ENCODE measurements at regions not wholly inside any gene's neighbourhood (a gene's known extent, or its start where the extent isn't known, plus 50 kb on each side); places are given as distances from the start of the nearest gene placed in this dataset.

DNA sequence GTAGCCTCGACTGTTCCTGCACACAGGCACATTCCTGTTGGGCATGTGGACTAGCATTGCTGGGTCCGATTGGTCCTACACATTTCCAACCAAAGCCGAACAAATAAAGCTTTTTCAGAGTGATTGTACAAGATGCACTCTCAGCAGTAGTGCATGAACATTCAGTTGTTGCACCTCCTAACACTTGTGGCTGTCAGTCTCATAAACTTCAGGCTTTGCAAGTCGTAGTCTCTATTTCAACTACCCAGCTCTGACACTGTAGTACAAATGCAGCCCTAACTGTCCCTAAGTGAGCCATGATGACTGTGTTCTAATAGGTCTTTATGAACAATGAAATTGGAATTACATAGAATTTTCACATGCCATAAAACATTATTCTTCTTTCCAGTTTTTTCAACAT, 281.7 kb upstream of the ATP10A start:
- TF ChIP-seq, protein P1, sequence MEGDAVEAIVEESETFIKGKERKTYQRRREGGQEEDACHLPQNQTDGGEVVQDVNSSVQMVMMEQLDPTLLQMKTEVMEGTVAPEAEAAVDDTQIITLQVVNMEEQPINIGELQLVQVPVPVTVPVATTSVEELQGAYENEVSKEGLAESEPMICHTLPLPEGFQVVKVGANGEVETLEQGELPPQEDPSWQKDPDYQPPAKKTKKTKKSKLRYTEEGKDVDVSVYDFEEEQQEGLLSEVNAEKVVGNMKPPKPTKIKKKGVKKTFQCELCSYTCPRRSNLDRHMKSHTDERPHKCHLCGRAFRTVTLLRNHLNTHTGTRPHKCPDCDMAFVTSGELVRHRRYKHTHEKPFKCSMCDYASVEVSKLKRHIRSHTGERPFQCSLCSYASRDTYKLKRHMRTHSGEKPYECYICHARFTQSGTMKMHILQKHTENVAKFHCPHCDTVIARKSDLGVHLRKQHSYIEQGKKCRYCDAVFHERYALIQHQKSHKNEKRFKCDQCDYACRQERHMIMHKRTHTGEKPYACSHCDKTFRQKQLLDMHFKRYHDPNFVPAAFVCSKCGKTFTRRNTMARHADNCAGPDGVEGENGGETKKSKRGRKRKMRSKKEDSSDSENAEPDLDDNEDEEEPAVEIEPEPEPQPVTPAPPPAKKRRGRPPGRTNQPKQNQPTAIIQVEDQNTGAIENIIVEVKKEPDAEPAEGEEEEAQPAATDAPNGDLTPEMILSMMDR (IDR thresholded peaks at IDR 0.05; ENCODE audit: insufficient read depth in 1 of 2, low read depth in 1 of 2, low read length in 1 of 2, severe bottlenecking in 1 of 2, unreplicated experiment in 1 of 2) = no peak
- H3K9me3 ChIP-seq = 0 out of 2 replicates have a peak, but pooled peaks cover 3% of the 10 kb centered on the region
- H3K36me3 Mint-ChIP-seq (ENCODE audit: insufficient read depth, unreplicated experiment) = no peaks in the 10 kb centered on the region
- no peak overlapping the region for H3K4me3 ChIP-seq (ENCODE audit: low read depth, low read length)
- no peaks in the 10 kb centered on the region for H3K4me1 ChIP-seq
- intact Hi-C loops (cut with micrococcal nuclease; ENCODE audit: unreplicated experiment) = no loop called here
- no peak overlapping the region for H3K4me3 Mint-ChIP-seq (ENCODE audit: unreplicated experiment)
- H3K27ac Mint-ChIP-seq (ENCODE audit: unreplicated experiment) = no peak overlapping the region
- DNase-seq = no peak
- H3K9me3 Mint-ChIP-seq (ENCODE audit: unreplicated experiment) = no peaks in the 10 kb centered on the region
- no peaks in the 10 kb centered on the region for H3K36me3 ChIP-seq (ENCODE audit: control insufficient read depth, insufficient read depth, low read length)
- ChIA-PET CTCF (no interaction called here), POLR2A (no interaction called here)
- no peaks in the 10 kb centered on the region for H3K4me1 Mint-ChIP-seq (ENCODE audit: low read depth, unreplicated experiment)
- no peaks in the 10 kb centered on the region for H3K27me3 ChIP-seq (replicated peaks; ENCODE audit: control insufficient read depth, insufficient read depth, low read length)
- H3K27me3 Mint-ChIP-seq (ENCODE audit: insufficient read depth, unreplicated experiment) = peaks cover 8% of the 10 kb centered on the region
- no TSS peak for BruUV-seq (replicated peaks)

DNA sequence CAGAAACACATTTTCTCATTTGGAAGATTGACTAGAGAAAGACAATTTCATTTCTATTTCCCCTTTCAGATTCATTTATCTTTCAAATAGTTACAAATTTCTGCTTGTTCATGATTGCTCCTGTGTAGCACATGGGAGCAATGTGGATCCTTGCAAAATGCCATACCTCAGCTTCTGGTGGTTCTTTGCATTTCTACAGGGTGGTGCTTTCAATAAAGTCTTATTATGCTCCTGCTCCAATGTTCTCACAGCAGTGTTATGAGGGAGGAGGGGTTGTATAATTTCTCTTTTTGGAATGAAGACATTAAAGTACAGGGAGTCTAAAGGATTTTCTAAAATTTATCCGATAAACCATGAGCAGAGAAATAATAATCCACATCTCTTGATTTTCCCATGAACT, 280.1 kb upstream of the ATP10A start:
- TF ChIP-seq, protein P1 (IDR thresholded peaks at IDR 0.05; ENCODE audit: insufficient read depth in 1 of 2, low read depth in 1 of 2, low read length in 1 of 2, severe bottlenecking in 1 of 2, unreplicated experiment in 1 of 2) = no peak
- Mint-ChIP-seq H3K9me3 (ENCODE audit: unreplicated experiment) (no peaks in the 10 kb centered on the region), H3K4me3 (ENCODE audit: unreplicated experiment) (no peak overlapping the region), H3K27ac (ENCODE audit: unreplicated experiment) (no peak overlapping the region), H3K4me1 (ENCODE audit: low read depth, unreplicated experiment) (no peaks in the 10 kb centered on the region), H3K27me3 (ENCODE audit: insufficient read depth, unreplicated experiment) (peaks cover 10% of the 10 kb centered on the region), H3K36me3 (ENCODE audit: insufficient read depth, unreplicated experiment) (no peaks in the 10 kb centered on the region)
- no peaks in the 10 kb centered on the region for H3K27me3 ChIP-seq (replicated peaks; ENCODE audit: control insufficient read depth, insufficient read depth, low read length)
- no peaks in the 10 kb centered on the region for H3K4me1 ChIP-seq
- no peak overlapping the region for H3K4me3 ChIP-seq (ENCODE audit: low read depth, low read length)
- ChIA-PET CTCF (no interaction called here), POLR2A (no interaction called here)
- no TSS peak for BruUV-seq (replicated peaks)
- no peaks in the 10 kb centered on the region for H3K36me3 ChIP-seq (ENCODE audit: control insufficient read depth, insufficient read depth, low read length)
- DNase-seq = no peak
- 0 out of 2 replicates have a peak, but pooled peaks cover 3% of the 10 kb centered on the region for H3K9me3 ChIP-seq
- intact Hi-C loops (cut with micrococcal nuclease; ENCODE audit: unreplicated experiment) = no loop called here

DNA sequence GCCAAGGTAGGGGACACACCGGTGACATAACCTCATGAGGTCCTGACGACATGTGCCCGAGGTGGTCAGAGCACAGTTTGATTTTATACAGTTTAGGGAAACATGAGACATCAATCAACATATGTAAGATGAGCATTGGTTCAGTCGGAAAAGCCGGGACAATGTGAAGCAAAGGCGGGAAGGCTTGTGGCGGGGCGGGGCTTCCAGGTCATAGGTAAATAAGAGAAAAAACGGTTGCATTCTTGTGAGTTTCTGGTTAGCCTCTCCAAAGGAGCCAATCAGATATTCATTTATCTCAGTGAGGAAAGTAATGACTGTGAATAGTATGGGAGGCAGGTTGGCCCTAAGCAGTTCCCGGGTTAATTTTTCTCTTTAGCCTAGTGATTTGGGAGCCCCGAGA, 271.7 kb upstream of the ATP10A start:
- Histone ChIP-seq H3K9me3 (no peaks in the 10 kb centered on the region), H3K36me3 (ENCODE audit: control insufficient read depth, insufficient read depth, low read length) (no peaks in the 10 kb centered on the region), H3K27me3 (replicated peaks; ENCODE audit: control insufficient read depth, insufficient read depth, low read length) (no peaks in the 10 kb centered on the region), H3K4me3 (ENCODE audit: low read depth, low read length) (no peak overlapping the region), H3K4me1 (no peaks in the 10 kb centered on the region)
- DNase-seq = no peak
- H3K27me3 Mint-ChIP-seq (ENCODE audit: insufficient read depth, unreplicated experiment) = peaks cover 21% of the 10 kb centered on the region
- intact Hi-C loops (cut with micrococcal nuclease; ENCODE audit: unreplicated experiment) = no loop called here
- TF ChIP-seq, protein P1 (IDR thresholded peaks at IDR 0.05; ENCODE audit: insufficient read depth in 1 of 2, low read depth in 1 of 2, low read length in 1 of 2, severe bottlenecking in 1 of 2, unreplicated experiment in 1 of 2) = no peak
- no peaks in the 10 kb centered on the region for H3K36me3 Mint-ChIP-seq (ENCODE audit: insufficient read depth, unreplicated experiment)
- H3K4me1 Mint-ChIP-seq (ENCODE audit: low read depth, unreplicated experiment) = no peaks in the 10 kb centered on the region
- no peaks in the 10 kb centered on the region for H3K9me3 Mint-ChIP-seq (ENCODE audit: unreplicated experiment)
- no peak overlapping the region for H3K4me3 Mint-ChIP-seq (ENCODE audit: unreplicated experiment)
- no peak overlapping the region for H3K27ac Mint-ChIP-seq (ENCODE audit: unreplicated experiment)
- no TSS peak for BruUV-seq (replicated peaks)
- POLR2A ChIA-PET = no interaction called here
- CTCF ChIA-PET = no interaction called here

Measured in Caco-2 (cell line).